HCT116 (cell line): ENCODE measurements at regions not wholly inside any gene's neighbourhood (a gene's known extent, or its start where the extent isn't known, plus 50 kb on each side); places are given as distances from the start of the nearest gene placed in this dataset.

Experiments used
- ATAC-seq: fragments of 200-7000 bp; cut with Tn5 transposase; 2 replicates; pipeline ENCODE4 v1.9.1; 2020; ENCODE audit warnings: mild to moderate bottlenecking, moderate library complexity
- BruUV-seq: library from RNA; stranded (reverse); fragments of 400-500 nt; replicated peaks from 2 replicates; lab custom pipeline; 2021; lab: Mats Ljungman, UMichigan
- CTCF ChIA-PET: fragments of 300-600 bp; sonication (Branson Sonifier 250); formaldehyde crosslinking; loops from one replicate; lab custom pipeline; 2021; ENCODE audit warnings: antibody characterized with exemption; lab: Charles Lee
- POLR2A ChIA-PET: fragments of 300-600, 350-600 bp; sonication (Branson Sonifier 250); formaldehyde crosslinking; loops from one replicate; lab custom pipeline; 2021; ENCODE audit warnings: antibody characterized with exemption; lab: Charles Lee
- RAD21 ChIA-PET, 2 experiments: fragments of 300-600 bp; sonication (Branson Sonifier 250); formaldehyde crosslinking; loops; one replicate each; lab custom pipeline; 2023; ENCODE audit warnings: low total read pairs in 2 of 2; ENCODE audit not compliant: uncharacterized antibody in 2 of 2, unreplicated experiment in 2 of 2, low non-redundant PET in 1 of 2; lab: Charles Lee
- DNase-seq: peaks from one replicate; pipeline ENCODE4 v3.0.0-alpha.2; 2010; ENCODE audit warnings: low read depth, low spot score
- H2AFZ ChIP-seq: fragments of 200-600 bp; shearing (Covaris generic), sonication (generic); 2 replicates; pipeline ENCODE4 v1.6.1; 2017; ENCODE audit warnings: low read depth, mixed run types, mixed read lengths, antibody characterized with exemption, low read length; ENCODE audit not compliant: poor library complexity, severe bottlenecking
- H3K27ac ChIP-seq: 2 replicates; pipeline ENCODE4 v1.5.1; 2012; ENCODE audit warnings: low read depth, low read length
- H3K27me3 ChIP-seq: fragments of 200-600 bp; sonication (generic); 2 replicates; pipeline ENCODE4 v1.6.1; 2016; ENCODE audit warnings: mixed run types, low read length, mixed read lengths; ENCODE audit not compliant: insufficient read depth
- H3K36me3 ChIP-seq, 2 experiments: fragments of 200-500 bp in 1 of 2; fragments of 200-600 bp in 1 of 2; sonication (Bioruptor generic) in 1 of 2; sonication (generic) in 1 of 2; 2 replicates each; pipeline versions ENCODE4 v1.5.1 to v1.6.1; 2014 to 2016; ENCODE audit warnings: low read length in 2 of 2, inconsistent platforms in 1 of 2, mixed read lengths in 1 of 2, mixed run types in 1 of 2; ENCODE audit not compliant: insufficient read depth in 2 of 2, control insufficient read depth in 1 of 2
- H3K4me1 ChIP-seq, 2 experiments: fragments of 200-600 bp in 1 of 2; sonication (generic) in 1 of 2; 2 replicates each; pipeline versions ENCODE4 v1.5.1 to v1.6.1; 2012 to 2017; ENCODE audit warnings: low read length in 2 of 2, inconsistent platforms in 1 of 2, mild to moderate bottlenecking in 1 of 2, mixed read lengths in 1 of 2, mixed run types in 1 of 2, moderate library complexity in 1 of 2; ENCODE audit not compliant: insufficient read depth in 2 of 2, control insufficient read depth in 1 of 2
- H3K4me2 ChIP-seq: fragments of 200-600 bp; sonication (generic); 2 replicates; pipeline ENCODE4 v1.6.1; 2017; ENCODE audit warnings: mixed run types, low read length, mixed read lengths
- H3K4me3 ChIP-seq, 2 experiments: fragments of 200-600 bp in 1 of 2; sonication (generic) in 1 of 2; replicated peaks in 1 of 2; 2 replicates each; pipeline ENCODE4 v1.5.1; 2011 to 2016; ENCODE audit warnings: low read length in 2 of 2, control low read depth in 1 of 2, low read depth in 1 of 2, mild to moderate bottlenecking in 1 of 2, mixed read lengths in 1 of 2, mixed run types in 1 of 2
- H3K79me2 ChIP-seq: fragments of 200-600 bp; sonication (generic); 2 replicates; pipeline ENCODE4 v1.6.1; 2017; ENCODE audit warnings: mild to moderate bottlenecking, mixed run types, low read length, moderate library complexity, mixed read lengths; ENCODE audit not compliant: insufficient read depth
- H3K9ac ChIP-seq: fragments of 200-600 bp; sonication (generic); 2 replicates; pipeline ENCODE4 v1.6.1; 2016; ENCODE audit warnings: low read length, mixed read lengths
- H3K9me2 ChIP-seq: fragments of 200-600 bp; sonication (generic), shearing (Covaris generic); 2 replicates; pipeline ENCODE4 v1.6.1; 2017; ENCODE audit warnings: mixed run types, mild to moderate bottlenecking, moderate library complexity; ENCODE audit not compliant: insufficient read depth
- H3K9me3 ChIP-seq, 2 experiments: fragments of 200-500 bp in 1 of 2; fragments of 200-600 bp in 1 of 2; sonication (Bioruptor generic) in 1 of 2; sonication (generic) in 1 of 2; 2 replicates each; pipeline ENCODE4 v1.6.1; 2014 to 2017; ENCODE audit warnings: low read length in 2 of 2, mixed read lengths in 2 of 2, inconsistent platforms in 1 of 2, low read depth in 1 of 2, mild to moderate bottlenecking in 1 of 2, mixed run types in 1 of 2, moderate library complexity in 1 of 2; ENCODE audit not compliant: control insufficient read depth in 1 of 2, insufficient read depth in 1 of 2
- H4K20me1 ChIP-seq: fragments of 200-600 bp; sonication (generic), shearing (Covaris generic); 2 replicates; pipeline ENCODE4 v1.6.1; 2017; ENCODE audit warnings: mixed run types, mild to moderate bottlenecking, moderate library complexity; ENCODE audit not compliant: insufficient read depth
- ATF3 ChIP-seq: IDR thresholded peaks from 2 replicates; pipeline ENCODE4 v1.6.1; 2012
- CBX3 ChIP-seq: IDR thresholded peaks from 2 replicates; pipeline ENCODE4 v1.6.1; 2012; ENCODE audit warnings: low read depth
- CTCF ChIP-seq, 3 experiments: fragments of 200-600 bp in 1 of 3; sonication (generic) in 1 of 3; IDR thresholded peaks in 2 of 3; conservative IDR thresholded peaks in 1 of 3; 2 replicates each; pipeline ENCODE4 v1.5.1; 2012 to 2017; ENCODE audit warnings: low read depth in 2 of 3, low read length in 2 of 3, antibody characterized with exemption in 1 of 3, borderline replicate concordance in 1 of 3, control low read depth in 1 of 3, mild to moderate bottlenecking in 1 of 3, mixed read lengths in 1 of 3, mixed run types in 1 of 3, moderate library complexity in 1 of 3; ENCODE audit not compliant: insufficient read depth in 1 of 3
- EGR1 ChIP-seq: IDR thresholded peaks from 2 replicates; pipeline ENCODE4 v1.6.1; 2012; ENCODE audit warnings: low read depth
- ELF1 ChIP-seq: IDR thresholded peaks from 2 replicates; pipeline ENCODE4 v1.6.1; 2012; ENCODE audit warnings: low read depth, borderline replicate concordance
- EZH2 ChIP-seq: fragments of 200-600 bp; sonication (generic); IDR thresholded peaks from 2 replicates; pipeline ENCODE4 v1.6.1; 2017; ENCODE audit warnings: antibody characterized with exemption, mixed run types
- EZH2phosphoT487 ChIP-seq: fragments of 200-600 bp; IDR thresholded peaks from 2 replicates; pipeline ENCODE4 v1.6.1; 2018; ENCODE audit warnings: antibody characterized with exemption, borderline replicate concordance
- JUND ChIP-seq: IDR thresholded peaks from 2 replicates; pipeline ENCODE4 v1.6.1; 2012
- POLR2A ChIP-seq: IDR thresholded peaks from 2 replicates; pipeline ENCODE4 v1.7.0; 2011; ENCODE audit warnings: borderline replicate concordance; ENCODE audit not compliant: insufficient read depth, insufficient read length; ENCODE audit errors: extremely low read depth
- POLR2AphosphoS5 ChIP-seq: IDR thresholded peaks from 2 replicates; pipeline ENCODE4 v1.6.1; 2011; ENCODE audit warnings: mild to moderate bottlenecking, low read depth, low read length, moderate library complexity
- RAD21 ChIP-seq: IDR thresholded peaks from 2 replicates; pipeline ENCODE4 v1.6.1; 2012; ENCODE audit warnings: low read depth, mild to moderate bottlenecking
- REST ChIP-seq: IDR thresholded peaks from 2 replicates; pipeline ENCODE4 v1.6.1; 2012; ENCODE audit warnings: low read depth
- SP1 ChIP-seq: IDR thresholded peaks from 2 replicates; pipeline ENCODE4 v1.6.1; 2012; ENCODE audit warnings: low read depth
- SRF ChIP-seq: IDR thresholded peaks from 2 replicates; pipeline ENCODE4 v1.6.1; 2012; ENCODE audit warnings: low read depth
- TCF7L2 ChIP-seq: IDR thresholded peaks from 2 replicates; pipeline ENCODE4 v1.7.0; 2011; ENCODE audit warnings: borderline replicate concordance, inconsistent platforms; ENCODE audit not compliant: insufficient read depth, insufficient read length; ENCODE audit errors: extremely low read depth
- ZBTB33 ChIP-seq: IDR thresholded peaks from 2 replicates; pipeline ENCODE4 v1.6.1; 2011; ENCODE audit warnings: mild to moderate bottlenecking, low read length, moderate library complexity; ENCODE audit not compliant: insufficient replicate concordance; ENCODE audit errors: extremely low read depth
- intact Hi-C: fragments of 100-400 bp; cut with micrococcal nuclease; formaldehyde crosslinking; loops from 2 replicates; pipeline ENCODE4 v1.10.0; 2022

- BruUV-seq = no TSS peak
- Histone ChIP-seq H3K9me3 (no peaks in the 10 kb centered on the region), H3K4me3 (no peak overlapping the region), H4K20me1 (no peaks in the 10 kb centered on the region), H3K9me2 (no peaks in the 10 kb centered on the region), H3K4me1 (peaks cover 0 to 4% of the 10 kb centered on the region in 2 experiments; a peak in 2 of 4 replicates), H3K9ac (no peak overlapping the region), H3K27me3 (no peaks in the 10 kb centered on the region)
- ChIA-PET POLR2A (no interaction called here), RAD21 (no interaction called here), CTCF (no interaction called here)
- TF ChIP-seq CTCF (IDR thresholded peaks at IDR 0.05 in 2 of 3, conservative IDR thresholded peaks at IDR 0.05 in 1 of 3; ENCODE audit: borderline replicate concordance in 1 of 3, insufficient read depth in 1 of 3, low read depth in 2 of 3, low read length in 2 of 3) (no peak), TCF7L2 (no peak), EZH2phosphoT487 (no peak), REST (no peak), POLR2A (no peak), EGR1 (no peak), POLR2AphosphoS5 (no peak), RAD21 (no peak), CBX3 (no peak), SP1 (no peak), ATF3 (no peak), ZBTB33 (no peak), SRF (no peak), ELF1 (no peak), JUND (no peak), EZH2 (no peak)
- TF ChIP-seq, all 23 proteins: peak for 0
- Histone ChIP-seq H3K4me2 (no peak overlapping the region), H2AFZ (no peak overlapping the region), H3K36me3 (no peaks in the 10 kb centered on the region), H3K79me2 (no peaks in the 10 kb centered on the region), H3K27ac (no peak overlapping the region)
- intact Hi-C loops = no loop called here
- ATAC-seq (no peak), DNase-seq (no peak)
These were observed 168.5 kb upstream of the CXCL13 start for GRCh38 chr4:77437079-77437478.
